IPS DF 6.9 (cell line): ENCODE measurements at regions not wholly inside any gene's neighbourhood (a gene's known extent, or its start where the extent isn't known, plus 50 kb on each side); places are given as distances from the start of the nearest gene placed in this dataset.

Experiments
- DNase-seq: peaks from one replicate; pipeline ENCODE4 v3.0.0-alpha.2; 2013; ENCODE audit warnings: low read depth, low spot score
- H3K27ac ChIP-seq: one replicate; pipeline ENCODE4 v1.5.1; 2013; ENCODE audit warnings: low read length, control low read depth
- H3K27me3 ChIP-seq: 2 replicates; pipeline ENCODE4 v1.6.1; 2013; ENCODE audit warnings: mild to moderate bottlenecking, low read length; ENCODE audit not compliant: control insufficient read depth, insufficient read depth
- H3K36me3 ChIP-seq: 2 replicates; pipeline ENCODE4 v1.6.1; 2013; ENCODE audit warnings: low read length; ENCODE audit not compliant: control insufficient read depth, insufficient read depth
- H3K4me1 ChIP-seq: 2 replicates; pipeline ENCODE4 v1.6.1; 2013; ENCODE audit warnings: low read length; ENCODE audit not compliant: control insufficient read depth, insufficient read depth
- H3K4me3 ChIP-seq: 2 replicates; pipeline ENCODE4 v1.5.1; 2013; ENCODE audit warnings: mild to moderate bottlenecking, low read length
- H3K9me3 ChIP-seq: 2 replicates; pipeline ENCODE4 v1.6.1; 2013; ENCODE audit warnings: low read length, inconsistent platforms; ENCODE audit not compliant: control insufficient read depth, insufficient read depth
- WGBS: extraction: QIAGEN DNeasy Blood & Tissue Kit; methylation state at CpG from one replicate; pipeline ENCODE4 v1.1.7; 2013; ENCODE audit warnings: mixed read lengths, missing lambda C conversion rate; ENCODE audit not compliant: insufficient read length, insufficient coverage; 5-methylcytosine and 5-hydroxymethylcytosine counted together

DNA sequence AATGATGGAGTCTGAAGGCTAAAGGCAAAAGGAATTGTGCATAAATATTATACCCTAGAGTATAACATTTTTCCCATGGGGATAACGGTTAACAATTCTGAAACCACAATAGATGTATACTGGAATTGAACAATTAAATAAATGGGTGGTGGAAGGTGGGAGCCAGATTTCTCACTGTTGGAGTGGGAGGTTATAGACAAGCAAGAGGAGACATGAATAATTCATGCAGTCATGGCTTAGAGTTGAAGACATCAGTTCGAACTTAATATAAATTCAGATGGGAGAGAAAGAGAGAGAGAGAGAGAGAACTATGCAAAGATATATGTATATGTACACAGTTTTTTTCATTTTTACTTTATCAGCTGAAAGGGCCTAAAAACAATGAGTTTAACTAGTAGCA is 523.9 kb downstream of the FOXG1 start:
- Histone ChIP-seq H3K27me3 (no peaks in the 10 kb centered on the region), H3K4me1 (no peaks in the 10 kb centered on the region), H3K27ac (no peak overlapping the region), H3K4me3 (no peak overlapping the region), H3K36me3 (no peaks in the 10 kb centered on the region), H3K9me3 (peaks cover 2% of the 10 kb centered on the region; the same call in 1 of the 2 replicates)
- no CpG with 5 or more reads among the region's 2 CpGs for WGBS
- no peak for DNase-seq

GRCh38 chr14:29299372-29299771 is 532.8 kb downstream of the FOXG1 start:
- no peak for DNase-seq
- no peaks in the 10 kb centered on the region for H3K4me1 ChIP-seq
- peaks cover 2% of the 10 kb centered on the region; the same call in 1 of the 2 replicates for H3K9me3 ChIP-seq
- no peak overlapping the region for H3K27ac ChIP-seq
- 100% methylated on average over 1 of the region's 1 CpG for WGBS
- no peaks in the 10 kb centered on the region for H3K27me3 ChIP-seq
- no peak overlapping the region for H3K4me3 ChIP-seq
- no peaks in the 10 kb centered on the region for H3K36me3 ChIP-seq

DNA sequence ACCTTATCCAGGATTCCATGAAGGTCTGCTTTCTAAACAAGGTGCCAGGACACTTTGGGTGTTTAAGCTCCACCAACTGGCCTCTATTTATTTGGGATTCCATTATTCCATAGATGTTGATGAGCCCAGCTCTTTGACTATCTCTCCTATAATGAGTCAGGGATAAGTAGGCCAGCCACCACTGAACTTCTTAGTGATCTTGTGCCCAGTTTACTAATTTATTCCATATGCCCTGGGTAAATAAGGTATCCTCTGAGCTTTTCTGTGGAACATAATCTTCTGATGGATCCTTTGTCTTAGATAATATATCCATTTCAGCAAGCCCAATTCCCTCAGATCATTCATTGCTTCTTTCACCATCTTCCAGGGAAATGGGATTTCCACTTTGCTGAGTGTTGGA is 535.0 kb downstream of the FOXG1 start:
- Histone ChIP-seq H3K36me3 (no peaks in the 10 kb centered on the region), H3K27me3 (no peaks in the 10 kb centered on the region), H3K4me3 (no peak overlapping the region), H3K9me3 (no peaks in the 10 kb centered on the region), H3K27ac (no peak overlapping the region), H3K4me1 (no peaks in the 10 kb centered on the region)
- DNase-seq, result no peak

DNA sequence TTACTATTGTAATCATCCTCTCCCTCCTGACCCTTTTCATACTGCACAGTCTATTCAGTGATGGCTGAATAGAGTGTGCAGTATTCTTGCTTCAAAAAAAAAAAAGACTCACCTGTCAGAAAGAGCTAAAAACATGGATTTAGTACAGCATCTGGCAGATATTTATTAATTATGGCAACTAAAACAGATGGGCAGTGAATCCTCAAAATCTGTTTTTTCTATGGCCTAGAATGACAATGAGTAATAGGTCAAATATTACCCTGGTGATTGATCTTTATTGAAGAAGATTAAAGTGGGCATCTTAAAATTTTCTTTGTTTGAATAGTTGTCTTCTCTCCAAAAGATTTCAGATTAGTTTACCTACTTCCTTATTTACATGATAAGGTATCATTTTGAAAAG is 543.6 kb downstream of the FOXG1 start:
- Histone ChIP-seq H3K27me3 (no peaks in the 10 kb centered on the region), H3K9me3 (no peaks in the 10 kb centered on the region), H3K4me1 (no peaks in the 10 kb centered on the region), H3K27ac (no peak overlapping the region), H3K36me3 (no peaks in the 10 kb centered on the region), H3K4me3 (no peak overlapping the region)
- no peak for DNase-seq

DNA sequence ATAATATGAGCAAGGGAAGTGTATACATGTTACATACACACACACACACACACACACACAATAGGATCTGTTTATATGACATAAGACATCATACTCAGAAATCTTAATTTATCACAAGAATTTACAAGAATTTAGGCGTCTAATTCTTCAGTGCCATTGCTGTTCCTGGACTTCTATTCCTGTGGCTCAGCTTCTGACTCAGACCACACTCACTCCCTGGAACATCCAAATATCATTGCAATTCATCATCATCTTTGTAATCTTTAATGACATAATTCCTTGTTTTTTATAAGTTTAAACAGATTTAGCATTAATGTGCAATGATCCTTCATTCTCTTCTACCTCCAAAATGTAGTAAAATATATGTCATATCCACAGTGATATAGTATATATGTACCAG is 544.2 kb downstream of the FOXG1 start:
- no peak for DNase-seq
- Histone ChIP-seq H3K4me1 (no peaks in the 10 kb centered on the region), H3K9me3 (no peaks in the 10 kb centered on the region), H3K27me3 (no peaks in the 10 kb centered on the region), H3K27ac (no peak overlapping the region), H3K4me3 (no peak overlapping the region), H3K36me3 (no peaks in the 10 kb centered on the region)
- WGBS, result no CpG with 5 or more reads among the region's 1 CpG

- no peaks in the 10 kb centered on the region for H3K27me3 ChIP-seq
- H3K4me1 ChIP-seq, result no peaks in the 10 kb centered on the region
- H3K4me3 ChIP-seq, result no peak overlapping the region
- H3K36me3 ChIP-seq, result no peaks in the 10 kb centered on the region
- no peaks in the 10 kb centered on the region for H3K9me3 ChIP-seq
- no CpG with 5 or more reads among the region's 2 CpGs for WGBS
- H3K27ac ChIP-seq, result no peak overlapping the region
- no peak for DNase-seq
These were observed 545.4 kb downstream of the FOXG1 start for GRCh38 chr14:29311983-29312382.

GRCh38 chr14:29316936-29317335 is 550.3 kb downstream of the FOXG1 start:
- Histone ChIP-seq H3K4me3 (no peak overlapping the region), H3K9me3 (no peaks in the 10 kb centered on the region), H3K27me3 (no peaks in the 10 kb centered on the region), H3K27ac (no peak overlapping the region), H3K36me3 (no peaks in the 10 kb centered on the region), H3K4me1 (no peaks in the 10 kb centered on the region)
- DNase-seq, result no peak
- WGBS, result no CpG with 5 or more reads among the region's 2 CpGs

DNA sequence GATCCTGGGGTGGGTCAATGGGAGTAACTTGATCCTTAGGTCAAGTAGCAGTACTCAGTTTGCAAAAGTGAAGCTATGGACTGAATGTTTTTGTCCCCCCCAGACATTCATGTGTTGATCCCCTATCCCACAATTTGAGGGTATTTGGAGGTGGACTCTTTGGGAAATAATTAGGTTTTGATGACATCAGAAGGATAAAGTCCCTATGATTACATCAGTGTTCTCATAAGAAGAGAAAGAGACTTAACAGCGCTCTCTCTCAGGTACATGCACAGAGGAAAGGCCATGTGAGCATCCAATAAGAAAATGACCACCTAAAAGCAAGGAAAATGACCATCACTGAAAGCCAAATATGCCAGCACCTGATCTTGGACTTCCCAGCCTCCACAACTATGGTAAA is 550.8 kb downstream of the FOXG1 start:
- Histone ChIP-seq H3K4me3 (no peak overlapping the region), H3K4me1 (no peaks in the 10 kb centered on the region), H3K36me3 (no peaks in the 10 kb centered on the region), H3K27ac (no peak overlapping the region), H3K27me3 (no peaks in the 10 kb centered on the region), H3K9me3 (no peaks in the 10 kb centered on the region)
- DNase-seq, result no peak
- WGBS, result no CpG with 5 or more reads among the region's 1 CpG

- Histone ChIP-seq H3K4me3 (no peak overlapping the region), H3K4me1 (no peaks in the 10 kb centered on the region), H3K27ac (no peak overlapping the region), H3K9me3 (no peaks in the 10 kb centered on the region), H3K27me3 (no peaks in the 10 kb centered on the region), H3K36me3 (no peaks in the 10 kb centered on the region)
- no CpG with 5 or more reads among the region's 1 CpG for WGBS
- DNase-seq, result no peak
These were observed 553.7 kb downstream of the FOXG1 start for GRCh38 chr14:29320286-29320685.

DNA sequence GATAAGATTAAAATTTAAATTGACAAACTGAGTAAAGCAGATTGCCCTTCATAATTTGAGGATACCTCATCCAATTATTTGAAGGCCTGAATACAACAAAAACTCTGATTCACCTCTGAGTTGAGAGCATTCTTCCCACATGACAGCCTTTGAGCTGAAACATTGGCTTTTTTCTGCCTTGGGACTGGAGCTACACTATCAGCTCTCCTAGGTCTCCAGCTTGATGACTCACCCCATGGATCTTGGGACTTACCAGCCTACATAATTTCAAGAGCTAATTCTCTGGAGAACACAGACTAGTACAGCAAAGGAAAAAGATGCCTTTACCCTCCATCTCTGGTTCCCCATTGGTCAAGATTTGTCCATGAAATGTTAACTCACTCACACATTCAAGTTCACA is 555.1 kb downstream of the FOXG1 start:
- H3K4me3 ChIP-seq, result no peak overlapping the region
- no peaks in the 10 kb centered on the region for H3K9me3 ChIP-seq
- H3K36me3 ChIP-seq, result no peaks in the 10 kb centered on the region
- H3K4me1 ChIP-seq, result no peaks in the 10 kb centered on the region
- no peak for DNase-seq
- H3K27me3 ChIP-seq, result no peaks in the 10 kb centered on the region
- no peak overlapping the region for H3K27ac ChIP-seq

DNA sequence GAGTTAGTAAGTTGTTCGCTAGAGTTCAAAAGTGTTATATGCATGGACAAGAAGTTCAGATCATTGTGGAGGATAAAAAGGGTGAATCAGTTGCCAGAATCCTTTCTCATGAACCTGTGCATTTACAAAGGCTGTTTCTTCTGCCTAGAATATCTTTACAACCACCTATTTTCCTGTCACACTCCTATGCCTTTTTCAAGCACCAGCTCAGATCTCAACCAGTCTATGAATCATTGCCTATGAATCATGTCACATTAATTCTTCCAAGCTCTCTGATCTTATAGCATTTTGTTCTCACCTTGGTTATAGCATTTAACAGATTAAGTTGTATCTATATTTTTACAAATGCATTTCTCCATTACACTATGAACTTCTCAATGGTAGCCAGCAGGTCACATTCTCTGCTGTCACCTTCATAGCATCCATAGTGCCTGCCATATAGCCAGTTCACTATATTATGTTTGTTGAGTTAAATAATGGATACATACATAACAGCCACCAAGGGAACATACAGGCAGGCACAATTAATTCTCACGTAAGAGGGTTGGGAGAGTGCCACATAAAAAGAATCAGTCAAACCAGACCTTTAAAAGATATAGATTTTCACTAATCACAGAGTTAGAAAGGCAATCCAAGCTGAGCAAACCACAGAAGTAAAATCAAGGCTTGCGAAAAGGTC is 573.0 kb downstream of the FOXG1 start:
- DNase-seq, result no peak

More for the DNA sequence above, 573.0 kb downstream of the FOXG1 start:
- no peaks in the 10 kb centered on the region for H3K27me3 ChIP-seq
- no peaks in the 10 kb centered on the region for H3K9me3 ChIP-seq
- no peak overlapping the region for H3K27ac ChIP-seq
- H3K4me3 ChIP-seq, result no peak overlapping the region
- WGBS, result no CpG with 5 or more reads among the region's 3 CpGs
- no peaks in the 10 kb centered on the region for H3K36me3 ChIP-seq
- no peaks in the 10 kb centered on the region for H3K4me1 ChIP-seq
